NCI-H226 (cell line): ENCODE measurements at regions not wholly inside any gene's neighbourhood (a gene's known extent, or its start where the extent isn't known, plus 50 kb on each side); places are given as distances from the start of the nearest gene placed in this dataset.

Source experiments
- DNase-seq: peaks from one replicate; pipeline ENCODE4 v3.0.0-alpha.2; 2015

DNA sequence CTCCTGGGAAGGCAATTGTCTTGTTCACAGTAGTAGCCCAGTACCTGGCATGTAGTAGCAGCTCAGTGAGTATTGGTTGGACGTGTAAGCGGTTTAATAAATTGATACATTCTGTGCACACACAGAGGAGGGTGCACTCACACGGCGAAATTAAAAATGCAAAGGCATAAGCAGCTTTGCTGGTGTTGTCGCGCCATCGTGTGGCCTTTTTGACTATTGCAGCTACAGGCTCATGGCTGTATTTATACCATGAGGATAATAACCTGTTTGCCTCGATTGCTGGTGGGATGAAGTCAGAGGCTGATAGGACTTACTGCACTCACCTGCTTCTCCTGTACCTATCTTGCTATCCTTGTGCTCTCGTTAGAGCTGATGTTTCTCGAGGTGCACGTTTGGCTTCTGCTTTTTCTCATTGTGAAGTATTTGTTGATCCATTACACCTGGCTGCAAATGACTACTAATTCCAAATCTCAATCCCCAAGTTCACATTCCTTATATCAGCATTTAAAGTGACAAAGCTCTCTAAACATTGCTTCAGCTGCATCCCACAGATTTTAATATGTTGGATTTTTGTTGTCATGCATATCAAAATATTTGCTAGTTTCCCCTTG lies 61.5 kb downstream of the TBXT start:
- peak; percentile 11 for DNase-seq

- DNase-seq, result no peak
These were observed 62.1 kb downstream of the TBXT start for GRCh38 chr6:166105341-166106075.

DNA sequence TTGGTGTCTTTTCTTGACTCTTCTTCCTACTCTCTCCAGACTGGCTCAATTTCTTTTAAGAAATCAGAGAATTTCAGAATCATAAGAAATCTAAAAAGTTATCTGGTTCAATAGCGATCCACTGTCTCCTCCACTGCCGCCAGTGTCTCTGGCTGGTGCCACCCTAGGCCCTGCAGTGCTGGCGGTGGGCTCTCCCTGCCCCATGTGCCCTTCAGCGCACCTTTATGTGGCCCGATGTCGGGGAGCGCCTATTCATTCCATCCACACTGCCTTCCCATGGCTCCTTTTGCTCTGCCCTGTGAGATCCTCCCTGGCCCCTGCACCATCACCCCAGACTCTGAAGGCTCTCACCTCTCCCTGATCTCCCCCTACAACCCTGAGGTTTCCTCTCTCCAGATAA lies 62.8 kb downstream of the TBXT start:
- no peak for DNase-seq

DNA sequence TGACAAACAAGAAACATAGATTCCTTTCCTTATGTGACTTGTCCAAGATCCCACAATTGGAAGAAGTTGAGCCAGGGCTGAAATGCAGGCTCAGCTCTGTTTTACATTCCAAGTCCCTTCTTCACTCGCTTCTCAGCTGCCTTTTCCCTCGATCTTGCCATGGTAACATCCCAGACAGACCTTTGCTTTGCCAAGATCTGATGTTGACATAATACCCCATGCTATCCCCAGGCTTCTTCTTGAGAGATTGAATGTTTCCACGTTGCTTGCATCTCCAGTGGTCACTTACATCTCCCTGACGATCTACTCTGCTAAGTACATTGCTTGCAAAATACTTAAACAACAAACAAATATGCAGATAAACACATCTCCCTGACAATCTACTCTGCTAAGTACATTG lies 63.5 kb downstream of the TBXT start:
- no peak for DNase-seq

DNA sequence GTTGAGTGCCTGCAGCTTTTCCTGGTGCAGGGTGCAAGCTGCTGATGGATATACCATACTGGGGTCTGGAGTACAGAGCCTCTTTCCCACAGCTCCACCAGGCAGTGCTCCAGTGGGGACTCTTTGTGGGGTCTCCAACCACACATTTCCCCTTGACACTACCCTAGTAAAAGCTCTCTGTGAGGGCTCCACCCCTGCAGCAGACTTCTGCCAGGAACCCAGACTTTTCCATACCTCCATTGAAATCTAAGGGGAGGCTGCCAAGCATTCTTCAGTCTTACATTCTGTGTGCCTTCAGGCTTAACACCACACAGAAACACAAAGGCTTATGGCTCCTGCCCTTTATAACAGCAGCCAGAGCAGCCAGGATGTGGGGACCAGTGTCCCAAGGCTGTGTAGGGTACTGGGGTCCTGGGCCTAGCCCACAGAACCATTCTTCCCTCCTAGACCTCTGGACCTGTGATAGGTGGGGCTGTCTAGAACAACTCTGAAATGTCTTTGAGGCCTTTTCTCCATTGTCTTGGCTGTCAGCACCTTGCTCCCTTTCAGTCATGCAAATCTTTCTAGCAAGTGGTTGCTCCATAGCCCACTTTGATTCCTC lies 65.7 kb downstream of the TBXT start:
- DNase-seq, result no peak

- DNase-seq, result no peak
These were observed 69.6 kb downstream of the TBXT start for GRCh38 chr6:166097914-166098522.

DNA sequence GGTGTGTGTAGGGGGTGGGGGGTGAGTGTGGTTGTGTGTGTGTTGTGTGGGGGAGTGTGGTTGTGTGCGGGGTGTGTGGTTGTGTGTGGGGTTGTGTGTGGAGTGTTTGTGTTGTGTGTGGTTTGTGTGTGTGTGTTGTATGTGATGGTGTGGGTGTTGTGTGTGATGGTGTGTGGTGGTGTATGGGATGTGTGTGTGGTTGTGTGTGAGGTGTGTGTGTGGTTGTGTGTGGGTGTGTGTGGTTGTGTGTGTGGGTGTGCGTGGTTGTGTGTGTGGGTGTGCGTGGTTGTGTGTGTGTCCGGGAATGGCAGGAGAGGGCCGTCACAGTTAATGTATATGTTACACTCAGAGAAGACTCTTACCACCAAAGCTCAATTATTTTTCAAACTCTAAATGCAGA lies 79.8 kb downstream of the TBXT start:
- DNase-seq, result no peak

GRCh38 chr6:166087246-166087645 lies 80.4 kb downstream of the TBXT start:
- no peak for DNase-seq

DNA sequence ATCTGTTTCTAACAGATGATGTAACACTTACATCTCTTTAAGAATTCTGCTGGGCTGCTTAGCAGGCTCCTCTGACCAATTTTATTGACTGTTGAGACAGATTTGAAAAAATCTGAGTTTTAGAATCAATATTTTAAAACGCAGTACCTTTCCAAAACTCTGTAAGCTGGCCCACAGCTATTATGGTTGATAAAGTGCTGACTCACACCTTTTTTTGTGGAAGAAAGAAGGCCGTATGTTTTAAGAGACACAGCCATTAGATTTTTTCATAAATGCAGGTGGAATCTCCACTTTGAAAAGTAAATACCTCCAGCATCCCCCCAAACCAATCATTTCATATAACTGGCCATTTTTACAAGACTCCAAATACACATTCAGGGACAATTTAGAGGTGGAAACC lies 82.2 kb downstream of the TBXT start:
- DNase-seq, result no peak

DNA sequence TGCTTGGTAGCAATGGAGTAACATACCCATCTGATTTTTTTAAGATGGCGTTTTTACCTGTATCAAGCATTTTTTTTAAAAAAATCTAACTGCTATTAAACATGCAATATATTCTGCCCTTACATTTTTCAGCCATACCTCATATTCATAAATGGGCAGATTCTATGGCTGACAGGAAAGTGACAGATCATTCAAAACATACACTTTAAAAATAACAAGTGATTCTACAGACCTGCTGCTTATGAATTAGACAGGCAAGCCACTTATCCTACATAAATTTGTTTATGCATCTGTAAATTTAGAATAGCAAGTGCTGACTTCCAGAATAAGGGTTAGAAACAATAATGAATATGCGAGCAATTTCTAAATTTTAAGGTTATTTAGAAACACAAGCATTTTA lies 82.7 kb downstream of the TBXT start:
- no peak for DNase-seq

- DNase-seq, result no peak
These were observed 87.8 kb downstream of the TBXT start for GRCh38 chr6:166079841-166080240.

- peak; percentile 73 for DNase-seq
These were observed 89.4 kb downstream of the TBXT start for GRCh38 chr6:166078294-166078693.

DNA sequence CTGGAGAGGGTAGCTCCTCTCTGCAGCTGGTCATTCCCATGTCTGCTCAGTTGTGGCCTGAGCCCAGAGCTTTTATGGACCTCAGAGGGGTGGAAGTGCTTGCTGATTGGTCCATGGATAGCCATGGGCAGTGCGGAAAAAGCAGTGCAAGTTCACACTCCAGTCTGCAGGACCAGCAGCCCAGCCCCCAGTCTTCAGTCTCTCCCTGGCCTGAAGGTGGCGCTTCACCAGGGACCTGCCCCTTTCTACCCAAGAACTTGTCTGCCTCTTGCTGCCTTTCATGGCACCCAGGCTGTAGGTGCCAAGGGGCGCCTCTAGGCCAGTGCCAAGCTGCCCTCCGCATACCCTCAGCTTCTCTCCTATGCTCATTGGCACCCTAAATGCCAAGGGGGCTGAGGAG lies 91.0 kb downstream of the TBXT start:
- no peak for DNase-seq

- DNase-seq, result no peak
These were observed 91.7 kb downstream of the TBXT start for GRCh38 chr6:166075925-166076324.

DNA sequence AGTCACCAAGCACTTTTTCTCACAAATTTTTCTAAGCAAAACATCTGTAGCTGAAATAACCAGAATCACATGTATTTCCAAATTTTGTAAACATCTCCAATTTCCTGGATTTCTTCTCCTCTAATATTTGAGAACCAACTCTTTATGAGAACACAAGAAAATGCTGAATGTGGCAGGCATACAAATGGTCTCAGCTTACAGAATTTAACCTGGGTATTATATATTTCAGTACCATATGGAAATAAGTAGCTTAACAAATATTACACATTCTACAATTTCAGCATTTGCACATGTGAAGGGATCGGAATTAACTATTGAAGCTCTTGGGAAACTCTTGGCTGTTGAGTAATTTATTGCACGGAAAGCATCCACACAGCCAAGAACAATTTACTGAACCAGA lies 92.5 kb downstream of the TBXT start:
- no peak for DNase-seq

- DNase-seq, result no peak
These were observed 94.6 kb downstream of the TBXT start for GRCh38 chr6:166073082-166073481.

- no peak for DNase-seq
These were observed 98.9 kb downstream of the TBXT start for GRCh38 chr6:166068768-166069167.

DNA sequence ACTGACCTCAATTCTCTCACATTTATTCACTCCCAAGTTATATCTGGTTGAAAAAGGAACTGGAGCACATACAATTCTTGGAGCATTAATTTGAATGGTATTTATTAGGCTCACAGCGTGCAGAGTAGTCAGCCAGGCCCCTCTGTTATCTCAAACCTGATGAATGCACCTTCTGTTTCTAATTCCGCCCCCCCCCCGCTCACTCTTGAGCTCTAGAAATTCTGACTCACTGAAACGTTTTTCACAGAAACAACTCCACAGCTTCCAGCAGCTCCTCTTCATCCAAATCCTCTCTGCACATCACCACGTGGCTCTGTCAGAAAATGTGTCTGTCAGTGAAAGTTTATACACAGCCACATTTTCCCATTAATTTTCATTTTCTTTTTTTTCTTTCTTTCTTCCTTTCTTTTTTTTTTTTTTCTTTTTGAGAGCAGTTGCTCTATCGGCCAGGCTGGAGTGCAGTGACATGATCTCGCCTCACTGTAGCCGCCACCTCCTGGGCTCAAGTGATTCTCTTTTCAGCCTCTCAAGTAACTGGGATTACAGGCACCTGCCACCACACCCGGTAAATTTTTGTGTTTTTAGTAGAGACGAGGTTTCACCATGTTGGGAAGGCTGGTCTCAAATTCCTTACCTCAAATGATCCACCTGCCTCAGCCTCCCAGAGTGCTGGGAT lies 109.4 kb downstream of the TBXT start:
- peak; percentile 85 for DNase-seq

- no peak for DNase-seq
These were observed 110.2 kb downstream of the TBXT start for GRCh38 chr6:166057431-166057830.

DNA sequence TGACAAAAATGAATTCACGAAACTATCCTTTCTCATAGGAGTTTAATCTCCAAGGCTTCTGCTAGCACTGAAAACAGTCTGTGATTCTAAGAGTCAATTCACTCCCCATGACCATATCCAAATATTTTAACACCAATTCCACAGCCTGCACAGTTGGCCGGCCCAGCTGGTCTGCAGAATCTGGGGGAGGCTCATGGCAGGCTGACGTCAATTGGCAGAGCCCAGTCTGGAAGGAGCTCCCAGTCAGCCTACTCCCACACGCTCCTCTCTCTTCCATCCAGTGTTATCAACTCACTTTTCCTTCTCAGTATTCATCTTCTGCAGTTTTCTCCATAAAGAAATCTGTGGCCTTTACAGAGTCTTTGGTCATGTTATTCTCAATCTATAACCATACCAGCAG lies 111.0 kb downstream of the TBXT start:
- peak; percentile 97 for DNase-seq

GRCh38 chr6:166055801-166056200 lies 111.8 kb downstream of the TBXT start:
- no peak for DNase-seq

GRCh38 chr6:166052837-166053236 lies 114.8 kb downstream of the TBXT start:
- DNase-seq, result no peak

DNA sequence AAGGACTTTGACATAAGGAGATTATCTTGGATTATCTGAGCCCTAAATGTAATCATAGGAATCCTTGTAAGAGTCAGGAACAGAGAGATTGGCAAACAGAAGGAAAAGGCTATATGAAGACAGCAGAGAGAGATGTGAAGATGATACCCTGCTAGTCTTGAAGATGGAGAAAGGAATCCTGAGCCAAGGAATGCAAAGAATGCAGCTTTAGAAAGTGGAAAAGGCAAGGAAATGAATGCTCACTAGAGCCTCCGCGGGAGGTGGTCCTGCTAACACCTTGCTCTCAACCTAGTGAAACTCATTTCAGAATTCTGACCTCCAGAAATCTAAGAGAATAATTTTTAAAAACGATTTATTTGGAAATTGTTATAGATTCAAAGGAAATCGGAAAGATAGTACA lies 117.1 kb downstream of the TBXT start:
- DNase-seq, result peak; percentile 51

DNA sequence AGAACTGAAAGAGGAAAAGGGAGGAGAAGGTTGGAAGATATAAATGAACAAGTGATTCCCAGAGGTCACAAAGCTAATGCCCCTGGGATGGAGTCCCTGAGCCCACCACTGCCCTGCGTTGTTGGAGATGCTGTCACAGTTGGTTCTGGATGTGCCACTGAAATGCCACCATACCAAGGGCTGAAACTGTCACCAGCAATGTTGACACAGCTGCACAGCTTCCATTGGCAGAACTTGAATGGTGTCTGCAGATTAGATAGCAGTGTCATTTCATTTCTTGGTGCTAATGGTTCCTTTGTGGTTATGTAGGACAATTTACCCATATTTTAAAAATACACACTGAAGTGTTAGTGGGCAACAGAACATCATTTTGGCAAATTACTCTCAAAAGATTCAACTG lies 120.7 kb downstream of the TBXT start:
- no peak for DNase-seq
